NCI-H510A (cell line): ENCODE measurements at regions not wholly inside any gene's neighbourhood (a gene's known extent, or its start where the extent isn't known, plus 50 kb on each side); places are given as distances from the start of the nearest gene placed in this dataset.

Experiments used
- DNase-seq: peaks from one replicate; lab custom pipeline; 2025; lab: John Stamatoyannopoulos, UW

- no peak for DNase-seq
Measured at GRCh38 chr7:130931423-130931822, 197.4 kb upstream of the KLF14 start.

GRCh38 chr7:130932088-130932487 lies 198.1 kb upstream of the KLF14 start:
- DNase-seq, result no peak

GRCh38 chr7:130932667-130933432 lies 198.8 kb upstream of the KLF14 start:
- no peak for DNase-seq

- DNase-seq, result no peak
Measured at GRCh38 chr7:130933919-130934318, 199.9 kb upstream of the KLF14 start.

GRCh38 chr7:130935564-130936157 lies 201.7 kb upstream of the KLF14 start:
- DNase-seq, result no peak

- DNase-seq, result no peak
Measured at GRCh38 chr7:130936202-130936931, 202.4 kb upstream of the KLF14 start.

- no peak for DNase-seq
Measured at GRCh38 chr7:130937016-130937415, 203.0 kb upstream of the KLF14 start.

- DNase-seq, result no peak
Measured at GRCh38 chr7:130937830-130938229, 203.8 kb upstream of the KLF14 start.

- DNase-seq, result no peak
Measured at GRCh38 chr7:130938661-130939060, 204.7 kb upstream of the KLF14 start.

GRCh38 chr7:130939321-130940095 lies 205.5 kb upstream of the KLF14 start:
- DNase-seq, result no peak

GRCh38 chr7:130940326-130940725 lies 206.3 kb upstream of the KLF14 start:
- DNase-seq, result no peak

GRCh38 chr7:130940907-130941306 lies 206.9 kb upstream of the KLF14 start:
- DNase-seq, result no peak

GRCh38 chr7:130941322-130942210 lies 207.6 kb upstream of the KLF14 start:
- no peak for DNase-seq

GRCh38 chr7:130942211-130942964 lies 208.4 kb upstream of the KLF14 start:
- DNase-seq, result no peak

GRCh38 chr7:130943336-130943901 lies 209.4 kb upstream of the KLF14 start:
- no peak for DNase-seq

GRCh38 chr7:130943981-130944380 lies 210.0 kb upstream of the KLF14 start:
- no peak for DNase-seq

GRCh38 chr7:130944997-130945396 lies 211.0 kb upstream of the KLF14 start:
- DNase-seq, result no peak

GRCh38 chr7:130945411-130945811 lies 211.4 kb upstream of the KLF14 start:
- DNase-seq, result no peak

GRCh38 chr7:130946114-130946513 lies 212.1 kb upstream of the KLF14 start:
- DNase-seq, result no peak
